ENCODE measurements at regions not wholly inside any gene's neighbourhood (a gene's known extent, or its start where the extent isn't known, plus 50 kb on each side); places are given as distances from the start of the nearest gene placed in this dataset.

DNA sequence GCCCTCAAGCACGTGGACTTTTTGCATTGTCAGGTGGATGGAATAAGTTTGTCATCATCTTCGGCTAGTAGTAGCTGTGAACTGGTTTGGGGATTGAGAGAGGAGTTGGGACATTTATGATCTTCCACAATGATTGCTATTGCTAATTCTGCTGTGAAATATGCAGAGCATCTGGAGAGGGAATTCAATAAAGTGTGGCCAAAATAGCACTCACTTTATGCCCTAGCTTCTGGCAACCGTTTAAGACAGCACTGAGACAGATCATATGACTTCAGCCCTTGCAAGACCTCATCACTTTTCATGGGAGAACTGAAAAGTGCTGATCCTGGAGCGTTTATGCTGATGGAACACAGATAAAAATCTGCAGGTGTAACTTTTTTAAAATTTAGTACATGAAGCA, 360.8 kb downstream of the GPATCH2 start:
- H3K9me3 ChIP-seq (ENCODE audit: control insufficient read depth in 2 of 2, low read length in 2 of 2), result no peaks in the 10 kb centered on the region
- H3K27ac ChIP-seq (ENCODE audit: low read depth in 2 of 2, low read length in 2 of 2), result no peak overlapping the region
- H3K36me3 ChIP-seq (ENCODE audit: control insufficient read depth in 2 of 2, insufficient read depth in 2 of 2, low read length in 2 of 2), result no peaks in the 10 kb centered on the region
- no peak overlapping the region for H3K4me3 ChIP-seq (ENCODE audit: low read length in 2 of 2)
- no peaks in the 10 kb centered on the region for H3K4me1 ChIP-seq (ENCODE audit: control insufficient read depth in 2 of 2, insufficient read depth in 2 of 2, low read length in 2 of 2)
- H3K9ac ChIP-seq (ENCODE audit: low read depth in 1 of 2, low read length in 2 of 2), result no peak overlapping the region
- no peaks in the 10 kb centered on the region for H3K27me3 ChIP-seq (ENCODE audit: control insufficient read depth in 2 of 2, insufficient read depth in 2 of 2, low read length in 2 of 2)

DNA sequence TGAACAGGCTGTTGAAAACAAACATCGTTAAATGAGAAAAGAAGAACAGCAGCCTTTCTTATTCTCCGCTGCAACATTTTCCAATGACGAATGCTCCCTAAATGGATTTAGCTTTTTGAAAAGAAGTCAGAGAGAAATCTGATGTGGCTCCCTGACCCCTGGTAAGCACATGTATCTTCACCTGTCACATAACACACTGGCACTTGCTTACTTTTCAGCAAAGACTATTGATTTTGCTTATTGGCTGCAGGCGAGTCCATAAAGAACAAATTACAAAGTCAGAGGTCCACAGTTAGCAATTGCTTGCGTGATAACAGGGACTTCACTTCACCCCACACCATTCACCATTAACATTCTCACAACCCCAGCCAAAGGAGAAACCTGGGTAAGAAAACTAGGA, 362.8 kb downstream of the GPATCH2 start:
- Histone ChIP-seq H3K27ac (ENCODE audit: low read depth in 2 of 2, low read length in 2 of 2) (no peak overlapping the region), H3K36me3 (ENCODE audit: control insufficient read depth in 2 of 2, insufficient read depth in 2 of 2, low read length in 2 of 2) (no peaks in the 10 kb centered on the region), H3K4me3 (ENCODE audit: low read length in 2 of 2) (no peak overlapping the region)

DNA sequence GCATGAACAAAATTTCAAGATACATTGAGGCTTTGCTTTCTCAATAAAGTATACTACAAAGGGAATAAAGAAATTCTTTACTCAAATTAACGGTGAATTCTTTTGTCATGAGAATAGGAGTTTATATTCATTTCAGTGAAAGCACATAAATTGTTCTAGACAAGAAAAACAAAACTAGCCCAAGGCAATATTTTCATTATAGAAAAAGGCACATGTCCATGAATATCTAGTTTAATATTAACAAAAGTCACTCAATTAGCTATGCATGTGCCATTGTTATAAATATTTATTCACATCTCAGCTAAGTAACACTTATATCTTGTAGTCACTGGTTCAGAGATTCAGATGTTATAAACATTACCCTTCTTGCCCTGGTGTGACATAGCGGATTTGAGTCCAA, 369.3 kb downstream of the GPATCH2 start:
- Histone ChIP-seq H3K4me1 (ENCODE audit: control insufficient read depth in 2 of 2, insufficient read depth in 2 of 2, low read length in 2 of 2) (no peaks in the 10 kb centered on the region), H3K27me3 (ENCODE audit: control insufficient read depth in 2 of 2, insufficient read depth in 2 of 2, low read length in 2 of 2) (no peaks in the 10 kb centered on the region), H3K9ac (ENCODE audit: low read depth in 1 of 2, low read length in 2 of 2) (no peak overlapping the region), H3K27ac (ENCODE audit: low read depth in 2 of 2, low read length in 2 of 2) (no peak overlapping the region), H3K4me3 (ENCODE audit: low read length in 2 of 2) (no peak overlapping the region), H3K9me3 (ENCODE audit: control insufficient read depth in 2 of 2, low read length in 2 of 2) (no peaks in the 10 kb centered on the region), H3K36me3 (ENCODE audit: control insufficient read depth in 2 of 2, insufficient read depth in 2 of 2, low read length in 2 of 2) (no peaks in the 10 kb centered on the region)

More for the DNA sequence above, 362.8 kb downstream of the GPATCH2 start:
- H3K9me3 ChIP-seq (ENCODE audit: control insufficient read depth in 2 of 2, low read length in 2 of 2), result no peaks in the 10 kb centered on the region
- H3K27me3 ChIP-seq (ENCODE audit: control insufficient read depth in 2 of 2, insufficient read depth in 2 of 2, low read length in 2 of 2), result no peaks in the 10 kb centered on the region
- no peak overlapping the region for H3K9ac ChIP-seq (ENCODE audit: low read depth in 1 of 2, low read length in 2 of 2)
- H3K4me1 ChIP-seq (ENCODE audit: control insufficient read depth in 2 of 2, insufficient read depth in 2 of 2, low read length in 2 of 2), result no peaks in the 10 kb centered on the region

DNA sequence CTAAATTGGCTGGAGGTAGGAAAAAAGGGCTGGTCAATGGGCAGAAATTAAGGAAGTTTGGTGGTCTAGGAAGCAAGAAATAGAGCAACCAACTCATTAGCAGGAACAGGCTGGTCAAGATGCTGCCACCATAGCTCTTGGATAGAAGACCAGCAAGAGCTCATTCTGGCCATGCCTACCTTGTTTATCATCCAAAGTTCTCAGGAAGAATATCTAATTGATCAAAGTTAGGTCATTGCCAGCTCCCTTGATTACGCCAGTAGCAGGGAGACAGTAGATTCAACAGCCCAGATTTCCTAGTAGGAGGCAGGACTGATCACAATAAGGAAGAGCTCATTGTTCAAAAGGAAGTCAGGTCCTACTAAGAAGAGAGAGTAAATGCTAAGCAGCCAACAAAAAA, 370.2 kb downstream of the GPATCH2 start:
- no peak overlapping the region for H3K9ac ChIP-seq (ENCODE audit: low read depth in 1 of 2, low read length in 2 of 2)
- H3K9me3 ChIP-seq (ENCODE audit: control insufficient read depth in 2 of 2, low read length in 2 of 2), result no peaks in the 10 kb centered on the region
- no peak overlapping the region for H3K4me3 ChIP-seq (ENCODE audit: low read length in 2 of 2)
- H3K27me3 ChIP-seq (ENCODE audit: control insufficient read depth in 2 of 2, insufficient read depth in 2 of 2, low read length in 2 of 2), result no peaks in the 10 kb centered on the region
- H3K27ac ChIP-seq (ENCODE audit: low read depth in 2 of 2, low read length in 2 of 2), result no peak overlapping the region
- no peaks in the 10 kb centered on the region for H3K4me1 ChIP-seq (ENCODE audit: control insufficient read depth in 2 of 2, insufficient read depth in 2 of 2, low read length in 2 of 2)
- H3K36me3 ChIP-seq (ENCODE audit: control insufficient read depth in 2 of 2, insufficient read depth in 2 of 2, low read length in 2 of 2), result no peaks in the 10 kb centered on the region

DNA sequence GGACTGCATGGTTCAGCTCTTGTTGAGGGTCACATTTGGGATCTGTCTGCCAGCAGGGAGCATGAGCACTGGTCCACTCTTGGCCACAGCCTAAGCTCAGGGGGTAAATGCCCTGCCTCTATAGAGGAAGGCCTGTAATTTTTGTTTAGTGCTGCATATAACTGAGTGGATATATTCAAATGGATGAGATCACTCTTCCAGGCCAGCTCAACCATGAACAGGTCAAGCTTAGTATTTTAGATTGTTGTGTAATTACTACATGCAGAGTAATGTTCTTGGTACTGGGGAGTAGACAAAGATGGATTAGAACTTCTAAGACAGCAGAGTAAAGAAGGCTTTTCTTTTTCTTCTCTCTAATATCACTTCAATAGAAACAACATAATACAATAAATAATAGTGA, 376.9 kb downstream of the GPATCH2 start:
- H3K4me1 ChIP-seq (ENCODE audit: control insufficient read depth in 2 of 2, insufficient read depth in 2 of 2, low read length in 2 of 2), result no peaks in the 10 kb centered on the region
- no peak overlapping the region for H3K9ac ChIP-seq (ENCODE audit: low read depth in 1 of 2, low read length in 2 of 2)
- H3K4me3 ChIP-seq (ENCODE audit: low read length in 2 of 2), result no peak overlapping the region
- H3K9me3 ChIP-seq (ENCODE audit: control insufficient read depth in 2 of 2, low read length in 2 of 2), result no peaks in the 10 kb centered on the region
- H3K27me3 ChIP-seq (ENCODE audit: control insufficient read depth in 2 of 2, insufficient read depth in 2 of 2, low read length in 2 of 2), result no peaks in the 10 kb centered on the region
- H3K27ac ChIP-seq (ENCODE audit: low read depth in 2 of 2, low read length in 2 of 2), result no peak overlapping the region
- no peaks in the 10 kb centered on the region for H3K36me3 ChIP-seq (ENCODE audit: control insufficient read depth in 2 of 2, insufficient read depth in 2 of 2, low read length in 2 of 2)

DNA sequence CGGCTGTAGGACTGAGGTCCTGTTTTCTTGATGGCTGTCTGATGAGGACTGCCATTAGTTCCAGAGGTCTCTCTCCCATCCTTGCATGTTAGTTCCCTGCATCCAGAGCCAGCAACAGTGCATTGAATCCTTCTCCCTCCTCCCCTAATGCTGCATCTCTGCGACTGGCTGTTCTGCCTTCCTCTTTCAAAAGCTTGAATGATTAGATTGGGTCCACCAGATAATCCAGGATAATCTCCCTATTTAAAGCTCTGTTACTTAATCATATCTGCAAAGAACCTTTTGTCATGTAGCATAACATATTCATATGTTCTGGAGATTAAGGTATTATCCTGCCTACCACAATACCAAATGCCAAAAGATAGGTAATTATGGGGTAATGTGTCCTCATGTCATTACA, 377.5 kb downstream of the GPATCH2 start:
- H3K9ac ChIP-seq (ENCODE audit: low read depth in 1 of 2, low read length in 2 of 2), result no peak overlapping the region
- H3K4me3 ChIP-seq (ENCODE audit: low read length in 2 of 2), result no peak overlapping the region
- no peaks in the 10 kb centered on the region for H3K36me3 ChIP-seq (ENCODE audit: control insufficient read depth in 2 of 2, insufficient read depth in 2 of 2, low read length in 2 of 2)
- H3K4me1 ChIP-seq (ENCODE audit: control insufficient read depth in 2 of 2, insufficient read depth in 2 of 2, low read length in 2 of 2), result no peaks in the 10 kb centered on the region
- no peaks in the 10 kb centered on the region for H3K27me3 ChIP-seq (ENCODE audit: control insufficient read depth in 2 of 2, insufficient read depth in 2 of 2, low read length in 2 of 2)
- H3K9me3 ChIP-seq (ENCODE audit: control insufficient read depth in 2 of 2, low read length in 2 of 2), result no peaks in the 10 kb centered on the region
- no peak overlapping the region for H3K27ac ChIP-seq (ENCODE audit: low read depth in 2 of 2, low read length in 2 of 2)

DNA sequence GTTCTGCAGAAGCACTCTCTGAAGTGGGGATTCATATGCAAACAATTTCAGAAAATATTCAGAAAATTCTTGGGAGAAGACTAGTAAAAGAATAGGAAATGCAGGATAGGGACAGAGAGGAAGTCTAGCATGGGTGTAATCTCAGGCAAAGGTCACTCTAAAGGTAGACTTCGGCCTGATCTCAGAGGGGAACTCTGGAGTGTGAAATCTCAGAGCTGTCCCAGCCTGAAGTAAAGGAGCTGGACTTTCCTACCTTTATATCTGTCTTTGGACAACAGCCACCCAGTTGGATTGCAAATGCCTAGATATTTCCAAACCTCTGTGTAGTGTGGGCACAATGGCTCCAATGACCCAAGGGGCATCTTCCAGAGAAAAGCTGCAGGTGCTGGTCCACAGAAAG, 379.8 kb downstream of the GPATCH2 start:
- H3K27ac ChIP-seq (ENCODE audit: low read depth in 2 of 2, low read length in 2 of 2), result no peak overlapping the region
- H3K27me3 ChIP-seq (ENCODE audit: control insufficient read depth in 2 of 2, insufficient read depth in 2 of 2, low read length in 2 of 2), result no peaks in the 10 kb centered on the region
- no peaks in the 10 kb centered on the region for H3K9me3 ChIP-seq (ENCODE audit: control insufficient read depth in 2 of 2, low read length in 2 of 2)
- H3K4me1 ChIP-seq (ENCODE audit: control insufficient read depth in 2 of 2, insufficient read depth in 2 of 2, low read length in 2 of 2), result no peaks in the 10 kb centered on the region
- no peak overlapping the region for H3K4me3 ChIP-seq (ENCODE audit: low read length in 2 of 2)
- H3K36me3 ChIP-seq (ENCODE audit: control insufficient read depth in 2 of 2, insufficient read depth in 2 of 2, low read length in 2 of 2), result no peaks in the 10 kb centered on the region
- no peak overlapping the region for H3K9ac ChIP-seq (ENCODE audit: low read depth in 1 of 2, low read length in 2 of 2)

DNA sequence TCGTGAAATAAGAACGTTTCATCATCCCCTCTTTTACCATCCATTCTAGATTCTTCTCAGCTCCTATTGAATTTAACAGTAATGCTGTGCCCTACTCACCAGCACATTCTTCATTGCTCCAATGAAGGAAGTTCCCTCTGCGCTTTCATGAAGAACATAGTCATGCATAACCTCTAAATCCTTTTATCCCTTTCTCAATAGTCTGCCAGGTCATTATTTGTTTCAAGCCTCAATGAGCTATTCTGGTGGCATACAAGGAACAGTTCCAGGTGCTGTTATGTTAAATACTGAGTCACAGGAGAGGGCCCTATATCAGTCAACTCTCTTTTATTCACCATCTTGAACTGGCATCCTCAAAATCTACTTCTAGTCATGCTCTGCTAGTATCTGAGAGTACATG, 381.0 kb downstream of the GPATCH2 start:
- no peak overlapping the region for H3K27ac ChIP-seq (ENCODE audit: low read depth in 2 of 2, low read length in 2 of 2)
- H3K27me3 ChIP-seq (ENCODE audit: control insufficient read depth in 2 of 2, insufficient read depth in 2 of 2, low read length in 2 of 2), result no peaks in the 10 kb centered on the region
- no peaks in the 10 kb centered on the region for H3K36me3 ChIP-seq (ENCODE audit: control insufficient read depth in 2 of 2, insufficient read depth in 2 of 2, low read length in 2 of 2)
- H3K9ac ChIP-seq (ENCODE audit: low read depth in 1 of 2, low read length in 2 of 2), result no peak overlapping the region
- H3K4me1 ChIP-seq (ENCODE audit: control insufficient read depth in 2 of 2, insufficient read depth in 2 of 2, low read length in 2 of 2), result no peaks in the 10 kb centered on the region
- H3K9me3 ChIP-seq (ENCODE audit: control insufficient read depth in 2 of 2, low read length in 2 of 2), result no peaks in the 10 kb centered on the region
- no peak overlapping the region for H3K4me3 ChIP-seq (ENCODE audit: low read length in 2 of 2)

DNA sequence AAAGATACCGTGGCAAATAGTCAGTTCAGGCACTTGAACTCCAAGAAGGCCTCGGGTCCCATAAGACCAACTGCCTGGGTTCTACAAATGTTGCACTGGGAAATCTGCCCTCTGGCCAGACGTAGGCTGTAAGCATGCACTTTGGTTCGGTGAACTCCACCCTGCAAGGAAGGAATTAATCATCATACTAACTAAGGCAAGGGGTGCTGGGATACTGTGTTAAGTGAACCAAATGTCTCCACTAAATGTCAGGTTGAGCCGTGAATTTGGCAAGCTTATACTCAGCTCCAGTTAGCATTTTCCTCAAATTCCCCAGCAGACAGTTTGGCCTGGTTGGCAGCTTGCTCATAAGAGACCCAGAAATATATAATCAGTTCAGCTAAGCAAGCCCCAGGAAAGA, 385.9 kb downstream of the GPATCH2 start:
- Histone ChIP-seq H3K9me3 (ENCODE audit: control insufficient read depth in 2 of 2, low read length in 2 of 2) (no peaks in the 10 kb centered on the region), H3K27ac (ENCODE audit: low read depth in 2 of 2, low read length in 2 of 2) (no peak overlapping the region), H3K36me3 (ENCODE audit: control insufficient read depth in 2 of 2, insufficient read depth in 2 of 2, low read length in 2 of 2) (no peaks in the 10 kb centered on the region), H3K4me1 (ENCODE audit: control insufficient read depth in 2 of 2, insufficient read depth in 2 of 2, low read length in 2 of 2) (no peaks in the 10 kb centered on the region), H3K4me3 (ENCODE audit: low read length in 2 of 2) (no peak overlapping the region), H3K9ac (ENCODE audit: low read depth in 1 of 2, low read length in 2 of 2) (no peak overlapping the region), H3K27me3 (ENCODE audit: control insufficient read depth in 2 of 2, insufficient read depth in 2 of 2, low read length in 2 of 2) (no peaks in the 10 kb centered on the region)

DNA sequence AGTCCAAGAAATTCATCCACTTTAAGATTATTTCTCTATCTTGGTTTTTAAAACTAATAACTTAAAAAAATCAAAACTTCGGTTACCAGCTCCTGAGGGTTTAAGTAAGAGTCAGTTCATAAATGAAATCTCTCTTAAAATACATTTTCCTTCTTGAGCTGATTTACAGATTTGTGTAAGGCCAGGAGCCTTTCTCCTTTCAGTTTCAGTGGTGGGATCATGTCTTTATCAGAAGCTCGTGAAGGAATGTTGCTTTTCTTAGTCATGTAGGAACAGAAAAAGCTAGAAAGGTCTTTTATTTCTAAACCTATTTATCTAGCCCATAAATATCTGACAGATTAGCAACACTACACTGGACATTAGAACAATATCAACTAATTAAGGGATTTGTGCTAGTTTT, 390.2 kb downstream of the GPATCH2 start:
- H3K9me3 ChIP-seq (ENCODE audit: control insufficient read depth in 2 of 2, low read length in 2 of 2), result no peaks in the 10 kb centered on the region
- H3K27ac ChIP-seq (ENCODE audit: low read depth in 2 of 2, low read length in 2 of 2), result no peak overlapping the region
- H3K27me3 ChIP-seq (ENCODE audit: control insufficient read depth in 2 of 2, insufficient read depth in 2 of 2, low read length in 2 of 2), result no peaks in the 10 kb centered on the region
- no peaks in the 10 kb centered on the region for H3K4me1 ChIP-seq (ENCODE audit: control insufficient read depth in 2 of 2, insufficient read depth in 2 of 2, low read length in 2 of 2)
- H3K9ac ChIP-seq (ENCODE audit: low read depth in 1 of 2, low read length in 2 of 2), result no peak overlapping the region
- no peak overlapping the region for H3K4me3 ChIP-seq (ENCODE audit: low read length in 2 of 2)
- H3K36me3 ChIP-seq (ENCODE audit: control insufficient read depth in 2 of 2, insufficient read depth in 2 of 2, low read length in 2 of 2), result no peaks in the 10 kb centered on the region

DNA sequence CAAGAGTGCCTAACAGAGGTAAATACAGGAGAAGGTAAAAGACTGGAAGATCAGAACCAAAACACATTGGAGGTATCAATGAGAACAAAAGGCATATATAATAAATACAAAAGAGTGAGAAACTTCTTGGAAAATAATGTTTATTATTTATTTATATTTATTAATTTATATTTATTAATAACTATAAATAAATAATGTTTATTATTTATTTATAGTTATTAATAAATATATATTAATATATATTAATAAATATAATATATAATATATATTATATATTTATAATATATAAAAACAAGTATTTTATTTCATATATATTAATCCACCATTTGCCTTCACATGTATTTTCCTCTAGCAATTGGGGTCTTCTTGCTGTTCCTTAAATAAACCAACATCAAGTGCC, 391.9 kb downstream of the GPATCH2 start:
- H3K4me3 ChIP-seq (ENCODE audit: low read length in 2 of 2), result no peak overlapping the region
- no peak overlapping the region for H3K27ac ChIP-seq (ENCODE audit: low read depth in 2 of 2, low read length in 2 of 2)
- H3K9me3 ChIP-seq (ENCODE audit: control insufficient read depth in 2 of 2, low read length in 2 of 2), result no peaks in the 10 kb centered on the region
- H3K27me3 ChIP-seq (ENCODE audit: control insufficient read depth in 2 of 2, insufficient read depth in 2 of 2, low read length in 2 of 2), result no peaks in the 10 kb centered on the region
- H3K4me1 ChIP-seq (ENCODE audit: control insufficient read depth in 2 of 2, insufficient read depth in 2 of 2, low read length in 2 of 2), result no peaks in the 10 kb centered on the region
- H3K36me3 ChIP-seq (ENCODE audit: control insufficient read depth in 2 of 2, insufficient read depth in 2 of 2, low read length in 2 of 2), result no peaks in the 10 kb centered on the region
- H3K9ac ChIP-seq (ENCODE audit: low read depth in 1 of 2, low read length in 2 of 2), result no peak overlapping the region
